HG03521 (cell line): ENCODE measurements at regions not wholly inside any gene's neighbourhood (a gene's known extent, or its start where the extent isn't known, plus 50 kb on each side); places are given as distances from the start of the nearest gene placed in this dataset.

Source experiments
- ATAC-seq: cut with Tn5 transposase; IDR thresholded peaks from one replicate; pipeline ENCODE4 v1.9.1; 2021; ENCODE audit warnings: mild to moderate bottlenecking, moderate library complexity; ENCODE audit not compliant: unreplicated experiment

GRCh38 chr13:58165617-58166016 is 534.1 kb downstream of the PCDH17 start:
- ATAC-seq = no peak

GRCh38 chr13:58181111-58181510 is 549.6 kb downstream of the PCDH17 start:
- ATAC-seq = no peak

GRCh38 chr13:58187881-58188280 is 556.3 kb downstream of the PCDH17 start:
- ATAC-seq = no peak

DNA sequence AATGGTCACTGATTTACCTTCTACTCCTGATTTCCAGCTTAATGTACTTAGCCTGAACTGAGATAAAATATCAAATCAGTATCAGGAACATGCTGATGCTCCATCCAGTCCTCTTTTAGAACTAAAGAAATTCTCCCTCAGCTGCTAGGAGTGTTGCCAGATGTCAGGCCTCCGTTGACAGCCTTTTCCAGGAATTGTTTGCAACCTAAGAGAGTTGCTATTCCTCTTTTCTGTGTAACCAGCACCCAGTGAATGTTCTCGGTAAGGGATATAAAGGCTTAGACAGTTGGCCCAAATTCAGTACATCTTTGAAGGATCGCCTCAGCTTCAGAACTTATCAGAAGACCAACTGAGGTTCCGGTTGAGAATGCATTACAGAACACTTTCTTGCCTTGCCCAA is 559.0 kb downstream of the PCDH17 start:
- ATAC-seq = no peak

DNA sequence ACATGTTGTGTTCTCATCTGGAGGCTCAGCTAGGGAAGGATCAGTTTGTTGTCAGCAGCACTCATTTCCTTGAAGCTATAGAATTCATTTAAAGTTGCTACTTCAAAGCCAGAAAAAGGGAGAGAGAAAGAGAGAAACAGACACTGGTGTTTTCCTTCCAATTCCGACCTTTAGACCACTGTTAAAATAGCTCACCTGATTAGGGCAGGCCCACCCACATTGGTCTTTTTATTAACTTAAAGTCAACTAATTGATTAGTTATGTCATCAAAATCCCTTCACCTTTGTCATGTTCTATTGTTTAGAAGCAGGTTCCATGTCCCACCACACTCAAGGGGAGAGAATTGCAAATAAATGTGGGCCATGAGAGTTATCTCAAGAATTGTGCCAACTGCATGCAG is 560.2 kb downstream of the PCDH17 start:
- no peak for ATAC-seq

DNA sequence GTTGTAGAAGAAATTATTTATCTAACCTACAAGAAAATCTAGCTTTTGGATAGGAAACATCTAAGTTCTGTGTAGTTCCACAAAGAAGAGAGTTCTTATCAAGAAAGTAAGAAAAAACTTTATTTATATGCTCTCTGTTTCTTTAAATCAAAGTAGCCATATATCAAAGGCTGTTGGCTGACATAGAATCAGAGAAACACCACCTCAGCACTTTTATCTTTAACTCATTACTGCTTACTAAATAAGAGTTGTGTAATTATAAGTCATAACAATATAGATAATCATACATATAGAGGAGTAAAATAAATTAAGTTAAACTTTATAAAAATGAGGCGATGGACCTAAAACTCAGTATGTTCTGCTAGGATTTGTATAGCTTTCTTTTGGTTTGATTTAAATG is 570.6 kb downstream of the PCDH17 start:
- no peak for ATAC-seq

DNA sequence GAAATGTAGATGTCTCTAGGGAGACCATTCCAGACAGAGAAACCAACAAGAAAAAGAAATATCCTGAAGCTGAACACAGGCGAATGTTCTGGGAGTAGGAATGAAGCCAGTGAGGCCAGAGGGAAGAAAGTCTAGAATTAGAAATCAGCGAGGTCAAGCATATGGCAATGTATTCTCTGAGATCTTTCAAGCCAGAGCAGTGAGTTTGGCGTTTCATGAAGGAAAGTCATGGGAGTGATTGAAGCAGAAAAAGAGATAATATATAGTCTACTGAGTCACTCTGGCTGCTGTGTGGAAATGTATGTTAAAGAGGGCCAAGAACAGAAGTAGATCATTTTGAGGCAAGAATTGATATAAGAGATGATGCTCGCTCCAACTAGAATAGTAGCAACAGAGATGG is 576.0 kb downstream of the PCDH17 start:
- ATAC-seq = no peak

GRCh38 chr13:58235454-58235853 is 603.9 kb downstream of the PCDH17 start:
- ATAC-seq = no peak

- no peak for ATAC-seq
These were observed 607.6 kb downstream of the PCDH17 start for GRCh38 chr13:58238972-58239773.

- ATAC-seq = no peak
These were observed 608.3 kb downstream of the PCDH17 start for GRCh38 chr13:58239774-58240268.

GRCh38 chr13:58247080-58247479 is 615.5 kb downstream of the PCDH17 start:
- no peak for ATAC-seq

- ATAC-seq = no peak
These were observed 623.4 kb downstream of the PCDH17 start for GRCh38 chr13:58254943-58255342.

GRCh38 chr13:58266271-58266670 is 634.7 kb downstream of the PCDH17 start:
- ATAC-seq = no peak

DNA sequence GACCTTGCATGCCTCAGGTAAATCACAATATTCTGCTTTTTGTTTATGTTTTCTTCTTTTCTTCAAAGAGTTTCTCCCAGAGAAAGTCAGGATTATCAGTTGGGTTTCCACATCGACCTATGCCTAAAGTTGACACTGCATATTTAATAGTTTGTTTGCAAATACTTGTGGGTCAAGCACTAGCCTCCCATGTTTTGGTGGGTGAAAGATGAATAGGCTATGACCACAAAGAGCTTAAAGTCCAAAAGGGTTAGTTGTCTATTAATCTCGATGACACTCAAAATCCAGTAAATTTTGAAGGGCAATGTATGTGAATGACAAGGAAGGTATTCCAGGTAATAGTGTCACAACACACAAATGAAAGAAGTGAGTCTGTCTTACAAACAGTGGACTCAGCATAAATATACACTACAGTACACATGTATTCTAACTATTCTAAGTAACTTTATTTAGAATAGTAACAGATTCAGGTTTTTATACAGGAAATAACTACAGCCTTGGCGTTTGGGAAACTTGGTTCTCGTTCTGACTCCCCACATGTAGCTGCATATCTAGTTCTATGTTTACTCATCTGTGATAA is 667.1 kb downstream of the PCDH17 start:
- no peak for ATAC-seq

DNA sequence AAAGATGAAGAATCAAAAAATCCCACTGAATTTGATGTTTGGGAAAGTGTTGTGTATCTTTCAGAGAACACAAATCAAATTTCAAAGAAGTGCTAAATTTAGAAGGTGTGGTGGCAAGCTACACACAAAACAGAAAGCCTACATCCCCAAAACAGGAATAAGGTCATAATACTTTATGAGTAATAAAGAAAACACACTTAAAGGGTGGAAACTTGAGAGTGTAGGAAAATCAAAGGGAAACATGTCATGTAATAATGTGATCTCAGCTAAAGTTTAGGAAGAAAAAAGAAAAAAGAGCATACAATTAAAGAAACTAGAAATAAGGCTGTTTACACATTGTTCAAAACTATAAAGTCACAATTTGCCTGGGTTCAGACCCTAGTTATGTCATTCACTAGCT is 668.7 kb downstream of the PCDH17 start:
- no peak for ATAC-seq

DNA sequence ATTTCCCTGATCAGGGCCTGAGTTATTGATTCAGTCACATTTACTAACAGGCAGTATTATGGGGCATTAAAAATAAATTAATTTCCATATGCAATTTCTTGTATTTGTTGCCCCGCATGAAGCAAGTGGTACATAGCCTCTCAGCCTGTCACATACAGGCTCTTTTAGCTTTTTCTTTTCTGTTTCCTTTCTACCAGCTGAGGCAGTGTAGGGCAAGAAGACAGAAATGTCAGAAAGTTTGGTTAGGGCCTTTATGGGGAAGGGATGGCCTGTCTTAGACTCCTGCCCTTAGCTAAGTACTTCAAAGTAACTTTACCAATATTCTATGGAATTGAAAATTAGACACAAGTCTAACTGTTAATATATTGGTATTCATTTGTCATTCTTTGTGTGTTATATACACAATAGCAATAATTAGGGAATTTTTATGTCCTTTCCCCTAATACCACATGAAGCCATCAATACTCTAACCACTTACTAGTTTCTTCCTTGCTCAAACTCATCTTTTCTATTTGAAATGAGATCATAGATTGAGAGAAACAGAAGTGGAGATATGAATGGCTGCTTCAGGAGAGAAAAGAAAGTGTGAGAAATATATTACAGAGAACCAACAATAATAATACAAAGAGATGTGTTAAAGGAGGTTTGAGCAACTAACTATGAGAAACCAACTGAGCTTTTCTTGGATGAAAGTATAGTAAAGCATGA is 669.6 kb downstream of the PCDH17 start:
- no peak for ATAC-seq

DNA sequence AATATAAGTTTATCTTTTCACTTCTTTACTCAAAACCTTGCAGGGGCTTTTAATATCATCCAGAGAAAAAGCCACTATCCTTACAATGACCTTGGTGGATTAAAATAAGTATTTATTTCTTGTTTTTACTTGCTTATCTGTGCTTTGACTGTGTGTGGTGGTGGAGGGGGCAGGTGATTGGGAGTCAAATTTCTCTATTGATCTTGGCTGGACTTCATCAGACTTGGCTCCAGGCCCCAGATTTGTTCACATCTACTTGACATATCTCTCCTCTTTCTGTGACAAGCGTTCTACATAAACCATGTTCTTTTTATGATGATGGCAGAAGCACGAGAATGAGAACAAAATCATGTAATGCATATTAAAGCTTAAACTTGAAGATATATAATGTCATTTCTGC is 670.8 kb downstream of the PCDH17 start:
- ATAC-seq = no peak

DNA sequence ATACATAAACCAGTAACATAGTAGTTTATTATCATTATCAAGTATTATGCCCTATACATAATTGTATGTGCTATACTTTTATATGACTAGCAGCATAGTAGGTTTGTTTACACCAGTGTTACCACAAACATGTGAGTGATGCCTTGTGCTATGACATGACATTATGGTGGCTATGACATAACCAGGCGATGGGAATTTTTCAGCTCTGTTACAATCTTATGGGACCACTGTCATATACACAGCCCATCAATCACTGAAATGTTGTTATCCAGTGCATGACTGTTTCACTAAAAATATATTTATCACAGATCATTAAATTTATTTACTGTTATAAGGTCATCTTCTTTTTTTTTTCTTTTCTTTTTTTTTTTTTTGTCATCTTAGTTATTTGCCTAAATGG is 674.5 kb downstream of the PCDH17 start:
- ATAC-seq = no peak

DNA sequence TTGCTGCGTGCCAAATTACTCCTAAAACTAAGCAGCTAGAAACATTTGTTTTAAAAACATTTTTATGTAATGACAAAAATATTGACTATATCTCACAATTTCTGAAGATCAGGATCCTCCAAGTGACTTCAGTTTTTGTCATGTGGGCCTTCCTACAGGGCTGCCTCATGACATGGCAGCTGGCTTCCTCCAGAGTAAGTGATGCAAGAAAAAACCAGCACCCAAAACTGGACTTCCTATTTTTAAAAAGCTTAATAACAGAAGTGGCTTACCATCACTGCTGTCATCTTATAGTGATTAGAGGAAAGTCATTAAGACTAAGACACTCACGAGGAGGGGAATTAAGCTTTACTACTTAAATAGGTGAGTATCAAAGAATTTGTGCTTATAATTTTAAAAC is 681.7 kb downstream of the PCDH17 start:
- no peak for ATAC-seq

- no peak for ATAC-seq
These were observed 687.1 kb downstream of the PCDH17 start for GRCh38 chr13:58318495-58319167.

GRCh38 chr13:58324161-58324560 is 692.6 kb downstream of the PCDH17 start:
- no peak for ATAC-seq
